Uterus (tissue), 2 donors: ENCODE measurements at regions not wholly inside any gene's neighbourhood (a gene's known extent, or its start where the extent isn't known, plus 50 kb on each side); places are given as distances from the start of the nearest gene placed in this dataset.

Experiments
- POLR2A ChIP-seq, 2 donors: fragments of 450-650 bp; IDR thresholded peaks; one replicate each; pipeline ENCODE4 v1.6.1; 2016; ENCODE audit warnings: antibody characterized with exemption in 2 of 2, mild to moderate bottlenecking in 1 of 2, moderate library complexity in 1 of 2
- TF ChIP-seq, protein P1 (sequence below), 4 experiments: fragments of 200-600 bp in 2 of 4; fragments of 450-650 bp in 2 of 4; sonication (generic) in 2 of 4; IDR thresholded peaks; one replicate each; pipeline ENCODE4 v1.5.1; 2016 to 2019; ENCODE audit warnings: antibody characterized with exemption in 4 of 4, mild to moderate bottlenecking in 2 of 4, moderate library complexity in 1 of 4

GRCh38 chr5:85549229-85549628, 1068.5 kb upstream of the COX7C start:
- TF ChIP-seq POLR2A (IDR thresholded peaks at IDR 0.05), result no peak
- TF ChIP-seq, protein P1, sequence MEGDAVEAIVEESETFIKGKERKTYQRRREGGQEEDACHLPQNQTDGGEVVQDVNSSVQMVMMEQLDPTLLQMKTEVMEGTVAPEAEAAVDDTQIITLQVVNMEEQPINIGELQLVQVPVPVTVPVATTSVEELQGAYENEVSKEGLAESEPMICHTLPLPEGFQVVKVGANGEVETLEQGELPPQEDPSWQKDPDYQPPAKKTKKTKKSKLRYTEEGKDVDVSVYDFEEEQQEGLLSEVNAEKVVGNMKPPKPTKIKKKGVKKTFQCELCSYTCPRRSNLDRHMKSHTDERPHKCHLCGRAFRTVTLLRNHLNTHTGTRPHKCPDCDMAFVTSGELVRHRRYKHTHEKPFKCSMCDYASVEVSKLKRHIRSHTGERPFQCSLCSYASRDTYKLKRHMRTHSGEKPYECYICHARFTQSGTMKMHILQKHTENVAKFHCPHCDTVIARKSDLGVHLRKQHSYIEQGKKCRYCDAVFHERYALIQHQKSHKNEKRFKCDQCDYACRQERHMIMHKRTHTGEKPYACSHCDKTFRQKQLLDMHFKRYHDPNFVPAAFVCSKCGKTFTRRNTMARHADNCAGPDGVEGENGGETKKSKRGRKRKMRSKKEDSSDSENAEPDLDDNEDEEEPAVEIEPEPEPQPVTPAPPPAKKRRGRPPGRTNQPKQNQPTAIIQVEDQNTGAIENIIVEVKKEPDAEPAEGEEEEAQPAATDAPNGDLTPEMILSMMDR (IDR thresholded peaks at IDR 0.05), result no peak
